ENCODE measurements at regions not wholly inside any gene's neighbourhood (a gene's known extent, or its start where the extent isn't known, plus 50 kb on each side); places are given as distances from the start of the nearest gene placed in this dataset.

GRCh38 chr3:22371036-22371435 is 620.0 kb upstream of the ZNF385D start:
- POLR2A ChIA-PET: no interaction called here
- Histone ChIP-seq H3K27me3 (ENCODE audit: control insufficient read depth in 2 of 2, insufficient read depth in 2 of 2, low read length in 2 of 2) (no peaks in the 10 kb centered on the region), H3K36me3 (ENCODE audit: control insufficient read depth in 2 of 2, extremely low read depth in 1 of 2, insufficient read depth in 2 of 2, low read length in 2 of 2) (no peaks in the 10 kb centered on the region), H3K9ac (replicated peaks; ENCODE audit: extremely low read depth, insufficient read depth, low read length) (no peak overlapping the region), H3K27ac (ENCODE audit: insufficient read depth, low read depth, low read length) (no peak overlapping the region), H3K4me2 (ENCODE audit: insufficient read depth, low read length) (no peak overlapping the region), H2AFZ (ENCODE audit: low read depth, low read length) (no peak overlapping the region), H3K4me1 (ENCODE audit: control insufficient read depth, extremely low read depth, insufficient read depth, low read length) (no peaks in the 10 kb centered on the region), H3K4me3 (replicated peaks in 1 of 3; ENCODE audit: insufficient read depth in 1 of 3, low read depth in 1 of 3, low read length in 3 of 3) (no peak overlapping the region), H3K9me3 (replicated peaks; ENCODE audit: control insufficient read depth, insufficient read depth, low read length) (peaks cover under 1% of the 10 kb centered on the region), H3K79me2 (ENCODE audit: control insufficient read depth, insufficient read depth, low read length) (no peaks in the 10 kb centered on the region), H4K20me1 (replicated peaks; ENCODE audit: control insufficient read depth, extremely low read depth, insufficient read depth, low read length) (no peaks in the 10 kb centered on the region), H3K9me1 (replicated peaks; ENCODE audit: control insufficient read depth, extremely low read depth, insufficient read depth, low read length) (no peaks in the 10 kb centered on the region)
- CTCF ChIA-PET: no interaction called here
- TF ChIP-seq MYC (IDR thresholded peaks at IDR 0.05; ENCODE audit: low read depth, low read length) (no peak), EZH2 (IDR thresholded peaks at IDR 0.05; ENCODE audit: borderline replicate concordance, low read depth, low read length, severe bottlenecking) (no peak), GATA2 (IDR thresholded peaks at IDR 0.05; ENCODE audit: insufficient read depth, insufficient read length, low read depth, low read length) (no peak), JUN (IDR thresholded peaks at IDR 0.05; ENCODE audit: borderline replicate concordance, insufficient read depth, insufficient read length, low read depth) (no peak), POLR2A (IDR thresholded peaks at IDR 0.05; ENCODE audit: low read depth, low read length) (no peak), CTCF (IDR thresholded peaks at IDR 0.05; ENCODE audit: extremely low read depth in 1 of 2, insufficient read depth in 1 of 2, low read depth in 1 of 2, low read length in 2 of 2) (no peak), FOS (IDR thresholded peaks at IDR 0.05; ENCODE audit: borderline replicate concordance, insufficient read depth, low read length) (no peak), POLR2AphosphoS5 (IDR thresholded peaks at IDR 0.05; ENCODE audit: insufficient read depth, low read depth, low read length) (no peak), MAX (IDR thresholded peaks at IDR 0.05; ENCODE audit: insufficient read depth, insufficient read length) (no peak)
- FAIRE-seq (no peak), DNase-seq (ENCODE audit: low read depth, low spot score) (no peak)
- BruUV-seq (replicated peaks): no TSS peak
- dilution Hi-C loops (cut with MboI; ENCODE audit: extremely low pct_ligation_motif_present, low sequenced_read_pairs) (no loop called here), intact Hi-C loops (cut with micrococcal nuclease) (no loop called here)

All from endothelial cell of umbilical vein (primary cell).